Kidney capillary endothelial cell (primary cell): ENCODE measurements at regions not wholly inside any gene's neighbourhood (a gene's known extent, or its start where the extent isn't known, plus 50 kb on each side); places are given as distances from the start of the nearest gene placed in this dataset.

Experiments
- DNase-seq: peaks from one replicate; pipeline ENCODE4 v3.0.0-alpha.2; 2018; ENCODE audit warnings: low spot score

GRCh38 chr3:180092889-180093288 lies 56.2 kb upstream of the PEX5L start:
- no peak for DNase-seq

GRCh38 chr3:180093535-180093934 lies 56.8 kb upstream of the PEX5L start:
- no peak for DNase-seq

GRCh38 chr3:180097626-180098025 lies 60.9 kb upstream of the PEX5L start:
- DNase-seq = no peak

- DNase-seq = no peak
These were observed 65.4 kb upstream of the PEX5L start for GRCh38 chr3:180102134-180102533.

- no peak for DNase-seq
These were observed 65.9 kb upstream of the PEX5L start for GRCh38 chr3:180102604-180103003.

GRCh38 chr3:180116203-180116602 lies 79.5 kb upstream of the PEX5L start:
- no peak for DNase-seq

GRCh38 chr3:180116658-180117057 lies 79.9 kb upstream of the PEX5L start:
- DNase-seq = no peak

GRCh38 chr3:180117381-180118163 lies 80.8 kb upstream of the PEX5L start:
- DNase-seq = no peak

- no peak for DNase-seq
These were observed 82.8 kb upstream of the PEX5L start for GRCh38 chr3:180119567-180119966.

- DNase-seq = no peak
These were observed 87.2 kb upstream of the PEX5L start for GRCh38 chr3:180123928-180124327.

- DNase-seq = no peak
These were observed 94.4 kb upstream of the PEX5L start for GRCh38 chr3:180131169-180131568.

- DNase-seq = no peak
These were observed 98.4 kb upstream of the PEX5L start for GRCh38 chr3:180135101-180135500.

GRCh38 chr3:180138871-180139270 lies 102.1 kb upstream of the PEX5L start:
- no peak for DNase-seq

GRCh38 chr3:180142041-180142440 lies 105.3 kb upstream of the PEX5L start:
- DNase-seq = no peak

GRCh38 chr3:180142472-180142871 lies 105.7 kb upstream of the PEX5L start:
- DNase-seq = no peak

- DNase-seq = no peak
These were observed 125.0 kb upstream of the PEX5L start for GRCh38 chr3:180161770-180162169.

- no peak for DNase-seq
These were observed 138.8 kb upstream of the PEX5L start for GRCh38 chr3:180175572-180175971.

GRCh38 chr3:180176059-180176458 lies 139.3 kb upstream of the PEX5L start:
- DNase-seq = no peak

- no peak for DNase-seq
These were observed 140.5 kb upstream of the PEX5L start for GRCh38 chr3:180177255-180177654.

GRCh38 chr3:180179562-180179961 lies 142.8 kb upstream of the PEX5L start:
- no peak for DNase-seq

GRCh38 chr3:180180795-180181194 lies 144.1 kb upstream of the PEX5L start:
- DNase-seq = no peak

GRCh38 chr3:180181387-180181786 lies 144.7 kb upstream of the PEX5L start:
- DNase-seq = no peak

GRCh38 chr3:180183346-180183745 lies 146.6 kb upstream of the PEX5L start:
- no peak for DNase-seq

GRCh38 chr3:180184816-180185215 lies 148.1 kb upstream of the PEX5L start:
- DNase-seq = no peak
